ENCODE measurements at regions not wholly inside any gene's neighbourhood (a gene's known extent, or its start where the extent isn't known, plus 50 kb on each side); places are given as distances from the start of the nearest gene placed in this dataset.
"Not testable (repeated sequence)": the region's sequence is repeated elsewhere in the genome, so short reads cannot be mapped to it uniquely, and the experiment has no call there.

- DNase-seq (ENCODE audit: low read depth, low spot score), result no peak
Observed at GRCh38 chr2:8134985-8135682, 546.7 kb upstream of the ID2 start.

- no peak for DNase-seq (ENCODE audit: low read depth, low spot score)
Observed at GRCh38 chr2:8137801-8138200, 544.1 kb upstream of the ID2 start.

DNA sequence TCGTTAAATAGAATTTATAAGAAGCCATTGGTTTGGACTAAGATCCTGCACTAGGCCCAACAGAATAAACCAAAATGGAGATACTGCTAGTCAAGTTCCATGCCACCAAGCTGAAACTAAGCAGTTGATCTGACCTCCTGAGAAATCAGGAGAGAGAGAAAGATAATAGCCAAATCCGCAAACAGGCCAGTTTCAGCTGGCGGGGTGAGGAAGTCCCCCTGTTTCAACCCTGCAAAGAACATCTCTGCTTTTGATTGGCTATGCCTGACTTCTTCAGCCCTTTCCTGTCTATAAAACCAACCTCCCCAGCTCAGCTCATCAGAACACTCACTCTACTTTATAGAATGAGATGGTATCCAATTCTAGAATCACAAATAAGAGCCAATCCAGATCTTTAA, 543.3 kb upstream of the ID2 start:
- DNase-seq (ENCODE audit: low read depth, low spot score), result no peak

- no peak for DNase-seq (ENCODE audit: low read depth, low spot score)
Observed at GRCh38 chr2:8138923-8139667, 542.8 kb upstream of the ID2 start.

DNA sequence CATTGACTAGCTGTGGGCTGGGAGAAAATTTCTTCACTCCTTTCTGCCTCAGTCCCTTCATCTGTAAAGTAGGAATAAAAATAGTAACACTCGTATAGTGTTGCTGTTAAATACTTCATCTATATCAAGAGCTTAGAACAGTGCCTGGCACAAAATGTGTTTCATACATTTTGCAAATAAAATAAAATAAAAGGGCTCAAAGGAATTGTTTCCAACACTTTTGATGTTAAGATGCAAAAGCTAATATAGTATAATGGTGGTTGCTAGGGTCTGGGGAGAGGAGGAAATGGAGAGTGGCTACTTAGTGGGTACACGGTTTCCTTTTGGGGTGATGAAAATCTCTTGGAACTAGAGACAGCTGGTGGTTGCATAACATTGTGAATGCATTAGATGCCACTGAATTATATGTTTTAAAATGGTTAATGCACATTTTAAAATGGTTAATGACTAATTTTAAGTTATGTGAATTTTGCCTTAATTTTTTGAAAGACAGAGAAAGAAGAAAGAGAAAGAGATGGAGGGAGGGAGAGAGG, 542.1 kb upstream of the ID2 start:
- no peak for DNase-seq (ENCODE audit: low read depth, low spot score)

GRCh38 chr2:8141079-8141707, 540.7 kb upstream of the ID2 start:
- DNase-seq (ENCODE audit: low read depth, low spot score), result no peak

DNA sequence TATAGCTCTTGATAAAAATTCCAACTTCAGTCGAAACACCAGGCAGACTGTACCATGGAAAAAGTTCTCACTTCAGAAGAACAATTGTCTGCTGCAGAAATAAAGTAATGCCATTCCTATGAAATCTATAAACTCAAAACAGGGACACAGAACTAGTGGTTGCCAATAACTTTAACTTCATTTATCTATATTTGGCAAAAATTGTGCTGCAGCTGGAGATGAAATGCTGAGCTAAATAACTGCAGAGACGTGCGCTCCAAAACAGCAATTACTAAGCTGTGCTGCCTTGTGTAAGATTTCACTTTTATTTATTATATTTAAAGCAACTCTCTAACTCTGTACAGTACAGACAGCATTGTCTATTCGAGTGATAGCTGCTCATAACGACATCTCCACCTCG, 540.1 kb upstream of the ID2 start:
- DNase-seq (ENCODE audit: low read depth, low spot score), result no peak

- DNase-seq (ENCODE audit: low read depth, low spot score), result no peak
Observed at GRCh38 chr2:8142461-8142860, 539.4 kb upstream of the ID2 start.

DNA sequence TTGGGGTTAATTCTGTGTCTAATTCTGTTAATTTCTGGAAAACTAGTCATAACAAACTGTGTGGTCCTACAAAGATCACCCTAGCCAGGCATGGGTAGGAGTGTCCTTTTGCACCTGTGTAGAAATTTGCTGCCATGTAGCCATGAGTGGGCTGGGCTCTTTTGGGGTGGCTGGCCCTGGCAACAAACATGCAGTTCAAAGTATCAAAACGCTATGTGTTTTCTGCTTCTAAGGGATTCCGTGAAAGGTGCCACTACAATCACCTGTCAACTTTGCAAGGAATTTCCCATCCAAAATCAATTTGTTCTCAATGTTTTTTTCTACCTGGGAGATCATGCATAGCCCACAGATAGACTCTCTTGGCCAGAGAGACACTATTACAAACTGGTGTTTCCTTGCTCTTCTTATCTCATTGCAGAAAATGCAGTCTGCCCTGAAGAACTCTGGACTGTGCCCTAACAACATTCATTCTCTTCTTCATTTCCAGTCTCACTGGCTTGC, 537.7 kb upstream of the ID2 start:
- no peak for DNase-seq (ENCODE audit: low read depth, low spot score)

DNA sequence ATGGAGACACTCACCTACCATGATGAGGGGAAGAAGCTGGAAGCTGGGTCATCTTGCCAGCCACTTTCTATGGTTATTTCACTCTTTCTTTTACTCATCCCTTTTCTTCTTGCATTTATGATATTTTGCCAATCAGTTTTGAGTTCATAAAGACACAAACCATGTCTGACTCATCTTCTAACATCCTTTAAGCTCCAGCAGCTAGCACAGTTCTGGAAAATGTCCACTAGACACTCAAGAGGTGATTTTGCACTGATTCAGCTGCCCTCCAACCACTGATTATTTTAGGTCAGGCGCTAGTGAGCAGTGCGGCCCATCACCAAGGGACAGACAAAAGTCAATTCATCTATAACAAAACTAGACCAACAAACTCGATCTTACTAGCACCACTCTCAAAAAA, 537.1 kb upstream of the ID2 start:
- no peak for DNase-seq (ENCODE audit: low read depth, low spot score)

GRCh38 chr2:8145375-8145774, 536.5 kb upstream of the ID2 start:
- not testable (repeated sequence) for DNase-seq (ENCODE audit: low read depth, low spot score)

DNA sequence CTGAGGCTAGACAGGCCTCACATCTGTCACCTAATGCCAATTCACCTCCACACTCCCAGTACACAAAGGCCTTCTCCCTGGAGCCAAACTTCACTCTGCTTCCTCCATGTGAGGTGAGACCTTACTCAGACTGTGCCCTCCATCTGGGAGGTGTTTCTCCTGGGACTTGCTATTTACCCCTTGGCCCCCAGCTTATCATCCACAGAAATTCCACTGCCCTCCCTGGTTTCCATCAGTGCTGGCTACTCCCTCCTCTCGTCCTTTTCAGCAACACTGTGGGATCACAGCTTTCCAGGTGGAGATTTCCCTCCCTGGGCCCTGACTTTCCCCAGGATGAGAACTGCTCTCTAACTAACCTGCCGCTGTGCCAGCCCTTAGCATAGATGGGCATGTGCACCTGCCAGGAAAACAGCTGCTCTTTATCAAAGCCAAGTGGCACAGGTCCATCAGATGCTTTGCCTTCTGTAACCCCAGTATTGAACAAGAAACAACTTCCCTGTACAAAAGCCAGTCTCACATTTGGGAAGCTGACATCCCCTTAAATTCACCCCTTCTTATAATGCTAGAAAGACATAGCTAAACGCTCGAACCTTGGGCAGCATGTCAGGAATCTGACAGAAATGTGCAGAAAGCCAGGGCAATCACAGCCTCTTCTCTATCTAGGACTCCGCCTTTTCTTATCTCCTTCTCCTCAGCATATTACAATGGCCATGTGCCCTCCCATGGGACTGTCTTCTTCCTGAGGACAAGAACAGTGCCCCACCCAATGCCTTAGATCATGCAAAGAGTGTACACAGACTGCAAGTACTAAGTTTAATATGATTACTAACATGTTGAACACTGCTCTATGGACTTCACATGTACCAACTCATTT, 535.5 kb upstream of the ID2 start:
- DNase-seq (ENCODE audit: low read depth, low spot score), result no peak

GRCh38 chr2:8148260-8149006, 533.4 kb upstream of the ID2 start:
- DNase-seq (ENCODE audit: low read depth, low spot score), result no peak

DNA sequence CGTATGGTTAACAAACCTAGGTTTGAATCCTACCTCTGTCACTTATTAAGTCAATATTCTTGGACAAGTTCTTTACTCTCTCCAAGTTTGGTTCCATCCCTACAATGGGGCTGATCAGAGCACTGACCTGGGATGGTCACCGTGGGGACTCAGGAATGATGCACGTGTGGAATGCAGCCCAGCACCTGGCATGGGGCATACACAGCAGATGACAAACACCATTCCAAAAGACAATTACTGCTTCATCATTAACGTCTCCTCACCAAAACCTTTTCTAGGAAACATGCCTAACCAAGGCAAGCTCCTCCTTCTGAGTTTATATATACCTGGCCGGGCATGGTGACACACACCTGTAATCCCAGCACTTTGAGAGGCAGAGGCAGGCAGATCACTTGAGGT, 532.9 kb upstream of the ID2 start:
- DNase-seq (ENCODE audit: low read depth, low spot score), result no peak

DNA sequence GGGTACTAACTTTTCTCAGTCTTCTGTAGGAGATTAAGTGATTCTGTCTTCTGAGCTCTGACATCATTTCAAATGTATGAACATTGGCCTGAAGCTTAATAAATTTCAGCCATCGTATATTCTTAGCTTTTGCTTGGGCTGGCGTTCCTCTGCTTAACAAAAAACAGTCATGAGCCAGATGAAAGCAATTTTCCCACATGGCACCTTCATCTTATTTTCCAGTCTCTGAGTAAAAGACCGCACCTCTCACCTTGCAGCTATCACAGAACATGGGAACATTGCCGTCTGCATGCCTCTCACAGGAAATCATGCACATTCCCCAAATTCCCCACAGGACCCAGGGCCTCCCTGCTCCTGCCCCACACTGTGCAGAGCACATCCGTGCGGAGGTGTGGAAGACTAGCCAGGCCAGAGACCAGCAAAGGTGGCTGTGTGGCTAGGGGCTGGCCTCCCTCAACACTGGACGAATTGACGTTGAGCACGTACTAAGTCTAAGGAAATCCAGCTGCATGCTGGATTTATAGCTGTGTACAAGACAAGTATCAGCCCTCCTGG, 531.8 kb upstream of the ID2 start:
- DNase-seq (ENCODE audit: low read depth, low spot score), result no peak

DNA sequence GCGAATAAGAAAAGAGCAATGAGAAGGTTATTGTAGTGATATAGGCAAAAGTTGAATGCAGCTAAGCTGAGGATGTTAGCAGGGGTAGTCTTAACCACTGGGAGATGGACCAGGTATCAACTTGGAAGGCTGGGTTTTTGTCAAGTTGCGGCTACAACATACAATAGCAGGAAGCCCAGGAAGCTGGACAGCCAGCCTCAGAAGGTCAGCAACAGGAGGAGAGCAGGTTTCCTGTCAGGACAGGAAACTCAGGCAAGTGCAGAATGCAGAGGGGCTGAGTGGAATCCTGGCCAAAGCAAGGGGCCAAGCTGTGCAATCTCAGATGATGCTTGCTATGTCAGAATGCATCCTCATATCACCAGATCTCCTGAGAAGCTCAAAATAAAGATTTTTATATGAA, 530.0 kb upstream of the ID2 start:
- no peak for DNase-seq (ENCODE audit: low read depth, low spot score)

DNA sequence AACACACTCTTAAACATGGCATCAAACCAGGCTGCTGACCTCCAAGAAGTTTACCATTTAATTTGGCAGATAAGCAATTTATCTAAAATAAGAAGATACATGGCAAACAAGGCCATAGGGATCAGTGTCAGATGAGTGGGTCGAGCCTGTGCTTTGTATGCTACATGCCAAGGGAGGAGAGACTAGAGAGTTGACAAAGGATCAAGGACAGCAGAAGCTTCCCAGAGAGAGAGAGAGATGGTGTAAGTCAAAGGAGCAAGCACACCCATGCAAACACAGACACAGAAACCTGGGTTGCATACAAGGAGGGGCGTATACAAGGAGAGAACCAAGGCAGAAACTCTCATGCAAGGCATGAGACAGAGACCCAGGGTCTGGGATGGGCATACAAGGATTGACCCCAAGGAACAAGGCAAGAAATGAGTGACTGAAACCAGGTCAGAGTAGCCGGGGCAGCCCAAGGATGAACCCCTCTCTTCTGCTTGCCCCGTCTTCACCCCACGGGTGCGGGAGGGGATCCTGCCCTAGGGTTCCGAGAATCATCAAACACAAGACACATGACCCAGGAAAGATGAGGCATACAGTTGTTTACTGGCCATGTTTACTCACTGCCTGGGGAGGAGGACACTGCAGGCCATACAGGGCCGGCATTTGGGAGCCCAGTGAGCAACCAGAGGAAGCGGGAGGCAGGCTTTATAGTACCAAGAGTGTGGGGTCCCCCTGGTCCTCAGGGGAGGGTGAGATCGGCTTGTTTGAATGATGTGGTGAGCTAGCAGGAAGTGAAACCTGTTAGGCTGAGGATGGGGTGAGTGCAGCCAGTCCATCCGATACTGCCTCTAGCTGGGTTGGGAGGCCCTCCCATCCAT, 529.2 kb upstream of the ID2 start:
- DNase-seq (ENCODE audit: low read depth, low spot score), result no peak

DNA sequence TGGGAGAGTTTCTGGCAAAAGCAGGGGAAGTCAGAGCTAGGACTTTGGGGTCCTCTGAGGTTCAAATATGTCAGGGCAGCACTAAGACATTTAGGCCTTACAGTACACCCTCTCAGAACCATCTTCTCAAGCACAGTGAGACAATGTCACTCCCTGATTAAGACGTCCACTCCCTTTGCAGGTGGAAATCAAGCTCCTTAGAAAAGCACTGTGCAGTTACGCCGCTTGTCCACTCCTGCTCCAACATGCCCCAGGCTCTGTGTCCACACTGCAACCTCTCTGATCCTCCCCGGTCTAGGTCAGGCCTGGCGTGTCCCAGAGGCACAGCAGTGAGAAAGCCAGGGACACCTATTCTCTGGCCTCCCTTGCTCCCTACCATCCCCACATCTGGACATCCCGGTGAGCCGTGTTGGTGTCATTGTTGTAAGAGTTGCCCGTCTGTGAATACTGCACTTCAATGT, 528.6 kb upstream of the ID2 start:
- DNase-seq (ENCODE audit: low read depth, low spot score), result no peak

GRCh38 chr2:8154270-8154669, 527.6 kb upstream of the ID2 start:
- DNase-seq (ENCODE audit: low read depth, low spot score), result no peak

Data from activated naive CD8-positive, alpha-beta T cell treated with anti-CD3 and anti-CD28 coated beads, Interleukin-2, amount 50 U/mL, for 16 hours (primary cell).